Kidney tubule cell (primary cell): ENCODE measurements at regions not wholly inside any gene's neighbourhood (a gene's known extent, or its start where the extent isn't known, plus 50 kb on each side); places are given as distances from the start of the nearest gene placed in this dataset.
"Not testable (repeated sequence)": the region's sequence is repeated elsewhere in the genome, so short reads cannot be mapped to it uniquely, and the experiment has no call there.

Experiments used
- DNase-seq: peaks from one replicate; pipeline ENCODE4 v3.0.0-alpha.2; 2018; ENCODE audit warnings: low spot score

GRCh38 chr15:31179693-31180092, 78.2 kb upstream of the TRPM1 start:
- DNase-seq, result peak; percentile 12

GRCh38 chr15:31193291-31193690, 91.8 kb upstream of the TRPM1 start:
- DNase-seq, result no peak

- DNase-seq, result no peak
Measured at GRCh38 chr15:31195871-31196270, 94.3 kb upstream of the TRPM1 start.

- DNase-seq, result peak; percentile 50
Measured at GRCh38 chr15:31197497-31198414, 96.2 kb upstream of the TRPM1 start.

GRCh38 chr15:31200735-31201151, 99.2 kb upstream of the TRPM1 start:
- peak; percentile 55 for DNase-seq

- DNase-seq, result no peak
Measured at GRCh38 chr15:31202953-31203352, 101.4 kb upstream of the TRPM1 start.

GRCh38 chr15:31203999-31204398, 102.5 kb upstream of the TRPM1 start:
- no peak for DNase-seq

GRCh38 chr15:31206386-31207181, 105.1 kb upstream of the TRPM1 start:
- peak; percentile 37 for DNase-seq

GRCh38 chr15:31207246-31207645, 105.7 kb upstream of the TRPM1 start:
- DNase-seq, result no peak

GRCh38 chr15:31207861-31208260, 106.3 kb upstream of the TRPM1 start:
- DNase-seq, result not testable (repeated sequence)

GRCh38 chr15:31208817-31209216, 107.3 kb upstream of the TRPM1 start:
- no peak for DNase-seq

GRCh38 chr15:31211353-31211752, 109.8 kb upstream of the TRPM1 start:
- no peak for DNase-seq

- DNase-seq, result no peak
Measured at GRCh38 chr15:31212326-31213080, 111.0 kb upstream of the TRPM1 start.

GRCh38 chr15:31214158-31214863, 112.3 kb upstream of the KLF13 start:
- no peak for DNase-seq

GRCh38 chr15:31214864-31215489, 111.7 kb upstream of the KLF13 start:
- peak; percentile 47 for DNase-seq

GRCh38 chr15:31215490-31216214, 111.0 kb upstream of the KLF13 start:
- DNase-seq, result peak; percentile 67

GRCh38 chr15:31216215-31216911, 110.3 kb upstream of the KLF13 start:
- DNase-seq, result peak; percentile 76

- no peak for DNase-seq
Measured at GRCh38 chr15:31217067-31217466, 109.6 kb upstream of the KLF13 start.

GRCh38 chr15:31217566-31218270, 108.9 kb upstream of the KLF13 start:
- no peak for DNase-seq
